ENCODE measurements at regions not wholly inside any gene's neighbourhood (a gene's known extent, or its start where the extent isn't known, plus 50 kb on each side); places are given as distances from the start of the nearest gene placed in this dataset.
"Not testable (repeated sequence)": the region's sequence is repeated elsewhere in the genome, so short reads cannot be mapped to it uniquely, and the experiment has no call there.

DNA sequence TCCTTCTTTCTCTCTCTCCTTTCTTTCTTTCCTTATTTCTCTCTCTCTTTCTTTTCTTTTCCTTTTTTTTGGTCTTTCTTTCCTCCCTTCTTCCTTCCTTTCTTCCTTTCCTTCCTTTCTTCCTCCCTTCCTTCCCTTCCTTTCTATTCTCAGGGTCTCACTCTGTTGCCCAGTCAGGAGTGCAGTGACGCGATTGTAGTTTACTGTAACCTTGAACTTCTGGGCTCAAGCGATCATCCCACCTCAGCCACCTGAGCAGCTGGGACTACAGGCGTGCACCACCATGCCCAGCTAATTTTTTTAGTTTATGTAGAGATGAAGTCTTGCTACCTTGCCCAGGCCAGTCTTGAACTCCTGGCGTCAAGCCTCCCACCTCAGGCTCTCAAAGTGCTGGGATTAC is 83.8 kb upstream of the PPM1B start:
- no peaks in the 10 kb centered on the region for H3K27me3 ChIP-seq (ENCODE audit: insufficient read depth, low read depth, severe bottlenecking)
- no peak for DNase-seq
- no peaks in the 10 kb centered on the region for H3K9me3 ChIP-seq (ENCODE audit: severe bottlenecking)
- H3K27ac ChIP-seq, result no peak overlapping the region
- H3K36me3 ChIP-seq, result no peaks in the 10 kb centered on the region
- no peak for TF ChIP-seq CTCF (IDR thresholded peaks at IDR 0.05; ENCODE audit: low read depth, low read length)
- no peak overlapping the region for H3K4me3 ChIP-seq (ENCODE audit: low read depth, low read length)

- H3K9me3 ChIP-seq (ENCODE audit: severe bottlenecking), result no peaks in the 10 kb centered on the region
- TF ChIP-seq CTCF (IDR thresholded peaks at IDR 0.05; ENCODE audit: low read depth, low read length), result no peak
- no peak overlapping the region for H3K4me3 ChIP-seq (ENCODE audit: low read depth, low read length)
- H3K27ac ChIP-seq, result no peak overlapping the region
- no peaks in the 10 kb centered on the region for H3K36me3 ChIP-seq
- no peaks in the 10 kb centered on the region for H3K27me3 ChIP-seq (ENCODE audit: insufficient read depth, low read depth, severe bottlenecking)
- DNase-seq, result no peak
These were observed 82.0 kb upstream of the PPM1B start for GRCh38 chr2:44086629-44087028.

- peak; percentile 88 for DNase-seq
- Histone ChIP-seq H3K9me3 (ENCODE audit: severe bottlenecking) (no peaks in the 10 kb centered on the region), H3K27me3 (ENCODE audit: insufficient read depth, low read depth, severe bottlenecking) (no peaks in the 10 kb centered on the region), H3K27ac (peak overlapping the region; percentile 22; the same call in 1 of the 2 replicates), H3K4me3 (ENCODE audit: low read depth, low read length) (peak overlapping the region; percentile 40), H3K36me3 (no peaks in the 10 kb centered on the region)
- TF ChIP-seq CTCF (IDR thresholded peaks at IDR 0.05; ENCODE audit: low read depth, low read length), result peak; percentile 95
These were observed 81.5 kb upstream of the PPM1B start for GRCh38 chr2:44087036-44087713.

DNA sequence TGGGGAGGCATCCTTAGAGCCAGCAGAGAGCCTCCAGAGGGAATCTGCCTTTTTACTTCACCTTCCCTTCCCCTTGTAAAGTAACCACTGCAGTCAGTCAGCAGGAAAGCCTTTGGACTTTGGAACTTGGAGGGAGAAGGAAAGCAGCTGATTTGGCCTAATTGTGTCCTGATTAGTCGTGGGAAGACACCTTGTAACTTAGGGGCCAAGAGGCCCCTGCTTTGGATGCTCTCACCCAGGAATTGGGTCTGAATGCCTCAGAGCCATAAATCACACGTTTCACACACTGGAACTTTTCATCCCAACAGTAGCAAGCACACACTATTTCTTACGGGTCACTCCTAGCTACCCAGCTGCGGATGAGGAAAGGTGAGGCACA is 81.0 kb upstream of the PPM1B start:
- H3K4me3 ChIP-seq (ENCODE audit: low read depth, low read length), result peak overlapping the region; percentile 40

DNA sequence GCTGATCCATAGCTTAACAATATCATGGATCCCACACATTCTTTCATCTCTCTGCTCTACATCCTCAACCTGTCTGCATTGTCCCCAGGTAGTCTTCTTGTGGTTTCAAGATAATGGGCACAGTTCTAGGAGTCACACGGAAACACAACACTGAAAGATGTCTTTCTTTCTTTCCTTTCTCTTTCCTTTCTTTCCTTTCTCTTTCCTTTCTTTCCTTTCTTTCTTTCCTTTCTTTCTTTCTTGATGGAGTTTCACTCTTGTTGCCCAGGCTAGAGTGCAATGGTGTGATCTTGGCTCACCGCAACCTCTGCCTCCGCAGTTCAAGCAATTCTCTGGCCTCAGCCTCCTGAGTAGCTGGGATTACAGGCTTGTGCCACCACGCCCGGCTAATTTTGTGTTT is 76.2 kb upstream of the PPM1B start:
- H3K27me3 ChIP-seq (ENCODE audit: insufficient read depth, low read depth, severe bottlenecking); H3K27ac ChIP-seq; H3K9me3 ChIP-seq (ENCODE audit: severe bottlenecking): not testable (repeated sequence)

More for the DNA sequence above, 81.0 kb upstream of the PPM1B start:
- no peak for TF ChIP-seq CTCF (IDR thresholded peaks at IDR 0.05; ENCODE audit: low read depth, low read length)
- peak overlapping the region; percentile 22; the same call in 1 of the 2 replicates for H3K27ac ChIP-seq
- DNase-seq, result no peak
- no peaks in the 10 kb centered on the region for H3K36me3 ChIP-seq
- H3K9me3 ChIP-seq (ENCODE audit: severe bottlenecking), result no peaks in the 10 kb centered on the region
- no peaks in the 10 kb centered on the region for H3K27me3 ChIP-seq (ENCODE audit: insufficient read depth, low read depth, severe bottlenecking)

GRCh38 chr2:44093970-44094369 is 74.7 kb upstream of the PPM1B start:
- no peaks in the 10 kb centered on the region for H3K36me3 ChIP-seq
- no peak overlapping the region for H3K27ac ChIP-seq
- H3K9me3 ChIP-seq (ENCODE audit: severe bottlenecking), result no peaks in the 10 kb centered on the region
- TF ChIP-seq CTCF (IDR thresholded peaks at IDR 0.05; ENCODE audit: low read depth, low read length), result no peak
- no peak overlapping the region for H3K4me3 ChIP-seq (ENCODE audit: low read depth, low read length)
- no peak for DNase-seq
- H3K27me3 ChIP-seq (ENCODE audit: insufficient read depth, low read depth, severe bottlenecking), result no peaks in the 10 kb centered on the region

More for the DNA sequence above, 76.2 kb upstream of the PPM1B start:
- not testable (repeated sequence) for H3K36me3 ChIP-seq; DNase-seq; H3K4me3 ChIP-seq (ENCODE audit: low read depth, low read length)

Measured in WERI-Rb-1 (cell line).